ENCODE measurements at regions not wholly inside any gene's neighbourhood (a gene's known extent, or its start where the extent isn't known, plus 50 kb on each side); places are given as distances from the start of the nearest gene placed in this dataset.

GRCh38 chr12:127717278-127717677 is 549.7 kb upstream of the TMEM132C start:
- no peak for TF ChIP-seq CTCF (IDR thresholded peaks at IDR 0.05; ENCODE audit: insufficient read depth, low read length)
- TF ChIP-seq POLR2AphosphoS5 (IDR thresholded peaks at IDR 0.05; ENCODE audit: low read depth): no peak

Measured in HL-60 (cell line).